ENCODE measurements at regions not wholly inside any gene's neighbourhood (a gene's known extent, or its start where the extent isn't known, plus 50 kb on each side); places are given as distances from the start of the nearest gene placed in this dataset.

GRCh38 chr7:80403686-80404241 lies 108.1 kb downstream of the GNAT3 start:
- no peak for DNase-seq (ENCODE audit: low read depth, low spot score)
- H3K27ac ChIP-seq, result no peak overlapping the region

- no peak for DNase-seq (ENCODE audit: low read depth, low spot score)
- no peak overlapping the region for H3K27ac ChIP-seq
Observed at GRCh38 chr7:80401708-80402107, 110.2 kb downstream of the GNAT3 start.

- no peak overlapping the region for H3K27ac ChIP-seq
- no peak for DNase-seq (ENCODE audit: low read depth, low spot score)
Observed at GRCh38 chr7:80393786-80394185, 118.1 kb downstream of the GNAT3 start.

GRCh38 chr7:80392229-80393169 lies 119.4 kb downstream of the GNAT3 start:
- H3K27ac ChIP-seq, result no peak overlapping the region
- no peak for DNase-seq (ENCODE audit: low read depth, low spot score)

GRCh38 chr7:80387634-80388193 lies 124.2 kb downstream of the GNAT3 start:
- no peak for DNase-seq (ENCODE audit: low read depth, low spot score)

GRCh38 chr7:80386686-80387085 lies 125.2 kb downstream of the GNAT3 start:
- no peak for DNase-seq (ENCODE audit: low read depth, low spot score)
- H3K27ac ChIP-seq, result no peak overlapping the region

More at GRCh38 chr7:80387634-80388193, 124.2 kb downstream of the GNAT3 start:
- no peak overlapping the region for H3K27ac ChIP-seq

- no peak overlapping the region for H3K27ac ChIP-seq
- DNase-seq (ENCODE audit: low read depth, low spot score), result no peak
Observed at GRCh38 chr7:80385508-80385907, 126.4 kb downstream of the GNAT3 start.

GRCh38 chr7:80380957-80381356 lies 130.9 kb downstream of the GNAT3 start:
- no peak for DNase-seq (ENCODE audit: low read depth, low spot score)

GRCh38 chr7:80379034-80379982 lies 132.6 kb downstream of the GNAT3 start:
- DNase-seq (ENCODE audit: low read depth, low spot score), result no peak
- no peak overlapping the region for H3K27ac ChIP-seq

More at GRCh38 chr7:80380957-80381356, 130.9 kb downstream of the GNAT3 start:
- no peak overlapping the region for H3K27ac ChIP-seq

- DNase-seq (ENCODE audit: low read depth, low spot score), result no peak
- no peak overlapping the region for H3K27ac ChIP-seq
Observed at GRCh38 chr7:80374321-80374720, 137.5 kb downstream of the GNAT3 start.

GRCh38 chr7:80373429-80374032 lies 138.3 kb downstream of the GNAT3 start:
- no peak for DNase-seq (ENCODE audit: low read depth, low spot score)
- no peak overlapping the region for H3K27ac ChIP-seq

GRCh38 chr7:80372415-80372814 lies 139.4 kb downstream of the GNAT3 start:
- DNase-seq (ENCODE audit: low read depth, low spot score), result no peak
- H3K27ac ChIP-seq, result no peak overlapping the region

- no peak for DNase-seq (ENCODE audit: low read depth, low spot score)
- H3K27ac ChIP-seq, result no peak overlapping the region
Observed at GRCh38 chr7:80370587-80370986, 141.3 kb downstream of the GNAT3 start.

- no peak for DNase-seq (ENCODE audit: low read depth, low spot score)
Observed at GRCh38 chr7:80369321-80369720, 142.5 kb downstream of the GNAT3 start.

GRCh38 chr7:80362677-80363076 lies 149.2 kb downstream of the GNAT3 start:
- DNase-seq (ENCODE audit: low read depth, low spot score), result no peak

More at GRCh38 chr7:80369321-80369720, 142.5 kb downstream of the GNAT3 start:
- no peak overlapping the region for H3K27ac ChIP-seq

GRCh38 chr7:80362010-80362618 lies 149.8 kb downstream of the GNAT3 start:
- no peak for DNase-seq (ENCODE audit: low read depth, low spot score)
- no peak overlapping the region for H3K27ac ChIP-seq

More at GRCh38 chr7:80362677-80363076, 149.2 kb downstream of the GNAT3 start:
- H3K27ac ChIP-seq, result no peak overlapping the region

- DNase-seq (ENCODE audit: low read depth, low spot score), result no peak
- no peak overlapping the region for H3K27ac ChIP-seq
Observed at GRCh38 chr7:80359476-80359875, 152.4 kb downstream of the GNAT3 start.

- no peak overlapping the region for H3K27ac ChIP-seq
- no peak for DNase-seq (ENCODE audit: low read depth, low spot score)
Observed at GRCh38 chr7:80359029-80359428, 152.8 kb downstream of the GNAT3 start.

- no peak for DNase-seq (ENCODE audit: low read depth, low spot score)
- no peak overlapping the region for H3K27ac ChIP-seq
Observed at GRCh38 chr7:80357530-80357929, 154.3 kb downstream of the GNAT3 start.

Data from epithelial cell of prostate (primary cell).